ENCODE measurements at regions not wholly inside any gene's neighbourhood (a gene's known extent, or its start where the extent isn't known, plus 50 kb on each side); places are given as distances from the start of the nearest gene placed in this dataset.
"Not testable (repeated sequence)": the region's sequence is repeated elsewhere in the genome, so short reads cannot be mapped to it uniquely, and the experiment has no call there.

GRCh38 chr11:71127806-71128205 lies 124.6 kb downstream of the SHANK2 start:
- DNase-seq (ENCODE audit: low spot score), result no peak

DNA sequence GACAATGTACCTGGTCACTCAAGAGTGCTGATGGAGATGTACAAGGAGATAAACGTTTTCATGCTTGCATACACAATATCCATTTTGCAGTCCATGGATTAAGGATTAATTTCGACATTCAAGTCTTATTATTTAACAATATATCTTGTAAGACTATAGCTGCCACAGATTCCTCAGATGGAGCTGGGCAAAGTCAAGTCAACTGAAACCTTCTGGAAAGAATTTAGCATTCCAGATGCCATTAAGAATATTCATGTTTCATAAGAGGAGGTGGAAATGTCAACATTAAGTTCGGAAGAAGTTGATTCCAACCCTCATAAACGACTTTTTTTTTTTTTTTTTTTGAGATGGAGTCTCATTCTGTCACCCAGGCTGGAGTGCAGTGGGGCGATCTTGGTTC lies 126.0 kb downstream of the SHANK2 start:
- DNase-seq (ENCODE audit: low spot score), result not testable (repeated sequence)

DNA sequence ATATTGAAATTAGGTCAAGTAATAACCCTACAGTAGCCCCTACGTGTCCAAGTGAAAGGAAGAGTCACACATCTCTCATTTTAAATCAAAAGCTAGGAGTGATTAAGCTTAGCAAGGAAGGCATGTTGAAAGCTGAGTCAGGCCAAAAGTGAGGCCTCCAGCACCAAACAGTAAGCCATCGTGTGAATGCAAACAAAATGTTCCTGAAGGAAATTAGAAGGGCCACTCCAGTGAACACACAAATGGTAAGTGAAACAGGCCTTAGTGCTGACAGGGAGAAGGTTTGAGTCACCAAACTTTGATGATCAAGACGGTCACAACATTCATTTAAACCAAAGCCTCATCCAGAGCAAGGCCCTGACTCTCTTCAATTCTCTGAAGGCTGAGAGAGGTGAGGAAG lies 127.2 kb downstream of the SHANK2 start:
- DNase-seq (ENCODE audit: low spot score), result no peak

GRCh38 chr11:71124127-71124526 lies 128.2 kb downstream of the SHANK2 start:
- no peak for DNase-seq (ENCODE audit: low spot score)

- DNase-seq (ENCODE audit: low spot score), result no peak
These were observed 131.9 kb downstream of the SHANK2 start for GRCh38 chr11:71120471-71120896.

DNA sequence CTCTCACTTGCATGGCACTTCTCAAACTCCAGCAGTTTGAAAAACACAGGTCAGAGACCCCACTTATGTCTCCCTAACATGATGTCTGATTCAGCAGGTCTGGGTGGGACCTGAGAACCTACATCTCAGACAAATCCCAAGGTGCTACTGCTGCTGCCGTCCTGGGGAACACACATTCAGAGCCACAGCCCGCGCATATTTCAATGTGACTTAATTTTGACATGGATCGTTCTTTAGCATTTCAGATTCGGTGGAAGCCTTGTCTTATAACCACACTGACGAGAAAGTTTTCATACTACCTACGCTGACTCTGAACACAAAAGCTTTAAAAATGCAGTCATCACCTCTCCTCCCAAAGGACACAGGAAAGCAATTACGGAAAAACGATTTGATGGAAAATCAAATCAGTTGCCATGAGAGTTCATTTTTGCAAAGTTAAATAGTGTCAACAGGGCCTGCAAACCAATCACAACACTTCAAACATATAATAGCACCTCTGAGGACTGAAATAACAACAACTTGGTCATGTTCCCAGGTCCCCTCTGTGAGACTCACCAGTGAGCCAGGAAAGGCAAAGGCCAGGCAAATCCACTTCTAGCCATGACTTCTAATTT lies 132.6 kb downstream of the SHANK2 start:
- DNase-seq (ENCODE audit: low spot score), result no peak

- DNase-seq (ENCODE audit: low spot score), result no peak
These were observed 133.6 kb downstream of the SHANK2 start for GRCh38 chr11:71118671-71119250.

DNA sequence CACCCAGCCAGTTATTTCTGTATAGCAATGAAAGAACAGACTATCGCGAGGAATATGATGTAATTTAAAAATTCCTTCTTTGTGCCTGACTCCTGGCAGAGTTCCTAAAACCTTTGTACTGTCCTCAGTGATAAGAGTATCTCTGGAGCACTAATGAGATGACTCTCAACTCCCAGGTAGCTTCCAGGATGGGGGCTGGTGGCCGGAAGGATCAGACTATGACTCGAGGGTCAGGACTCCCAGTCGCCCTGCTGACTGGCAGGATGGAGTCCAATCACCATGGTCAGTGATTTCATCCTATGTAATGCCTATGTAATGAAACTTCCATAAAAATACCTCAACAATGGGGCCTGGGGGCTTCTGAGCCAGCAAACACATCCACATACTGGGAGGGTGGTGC lies 135.1 kb downstream of the SHANK2 start:
- no peak for DNase-seq (ENCODE audit: low spot score)

GRCh38 chr11:71116693-71117040 lies 135.7 kb downstream of the SHANK2 start:
- no peak for DNase-seq (ENCODE audit: low spot score)

GRCh38 chr11:71115770-71116692 lies 136.3 kb downstream of the SHANK2 start:
- no peak for DNase-seq (ENCODE audit: low spot score)

- DNase-seq (ENCODE audit: low spot score), result no peak
These were observed 138.1 kb downstream of the SHANK2 start for GRCh38 chr11:71114124-71114851.

GRCh38 chr11:71112990-71113389 lies 139.4 kb downstream of the SHANK2 start:
- no peak for DNase-seq (ENCODE audit: low spot score)

DNA sequence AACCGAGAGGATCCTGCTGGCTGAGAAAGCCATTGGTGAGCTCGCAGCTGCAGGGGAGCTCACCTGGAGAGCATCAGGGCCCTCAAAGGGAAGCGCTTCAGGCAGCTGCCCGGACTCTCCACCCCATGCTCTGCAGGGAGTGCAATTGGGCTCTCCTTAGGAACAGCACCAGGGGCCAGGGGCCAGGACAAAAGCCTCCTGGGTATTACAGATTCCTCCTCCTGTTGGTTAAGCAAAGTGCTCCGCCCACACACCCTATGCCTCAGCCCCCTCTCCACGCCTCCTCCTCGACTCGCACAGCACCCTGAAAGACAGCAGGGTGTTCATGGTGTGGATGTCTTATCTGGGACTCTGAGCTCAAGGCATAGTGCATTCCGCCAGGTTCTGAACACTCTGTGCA lies 139.9 kb downstream of the SHANK2 start:
- no peak for DNase-seq (ENCODE audit: low spot score)

GRCh38 chr11:71109586-71109985 lies 142.8 kb downstream of the SHANK2 start:
- no peak for DNase-seq (ENCODE audit: low spot score)

- no peak for DNase-seq (ENCODE audit: low spot score)
These were observed 143.2 kb downstream of the SHANK2 start for GRCh38 chr11:71109186-71109585.

DNA sequence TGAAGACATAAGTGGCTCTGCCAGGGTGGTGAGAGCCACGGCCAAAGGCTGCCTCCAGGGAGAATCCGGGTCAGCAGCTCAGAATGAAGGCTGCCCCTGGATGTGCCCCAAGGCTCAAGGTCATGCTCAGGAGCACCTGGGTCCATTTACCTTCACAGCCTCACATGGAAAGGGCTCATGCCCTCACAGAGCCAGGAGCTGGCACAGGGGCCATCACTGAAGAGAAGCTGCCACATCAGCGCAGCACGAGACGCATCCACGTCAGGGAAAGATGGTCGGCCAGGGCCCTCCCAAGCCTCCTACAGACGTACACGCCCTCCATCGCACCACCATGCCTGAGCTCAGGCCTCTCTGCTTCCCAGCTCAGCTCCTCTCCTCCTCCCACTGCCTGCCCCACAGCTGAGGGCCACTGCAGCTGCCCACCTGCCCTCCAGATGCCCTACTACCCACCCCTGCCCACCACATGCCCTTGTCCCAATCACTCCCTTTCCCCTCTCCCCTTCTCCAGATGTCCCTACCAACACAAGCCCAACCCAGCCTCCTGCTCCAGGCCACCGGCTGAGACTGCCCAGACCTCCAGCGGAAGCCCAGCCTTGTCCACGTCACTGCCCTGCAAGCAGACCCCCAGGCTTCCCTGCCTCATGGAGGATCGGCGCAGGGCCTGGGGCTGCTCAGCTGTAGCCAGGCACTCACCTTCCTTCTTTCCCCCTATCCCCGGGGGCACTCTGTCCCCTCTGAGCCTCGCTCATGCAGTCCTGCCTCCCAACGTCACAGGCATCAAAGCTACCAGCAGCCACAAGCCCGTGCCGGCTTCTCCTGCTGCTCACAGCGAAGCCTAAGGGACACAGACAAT lies 144.1 kb downstream of the SHANK2 start:
- no peak for DNase-seq (ENCODE audit: low spot score)

DNA sequence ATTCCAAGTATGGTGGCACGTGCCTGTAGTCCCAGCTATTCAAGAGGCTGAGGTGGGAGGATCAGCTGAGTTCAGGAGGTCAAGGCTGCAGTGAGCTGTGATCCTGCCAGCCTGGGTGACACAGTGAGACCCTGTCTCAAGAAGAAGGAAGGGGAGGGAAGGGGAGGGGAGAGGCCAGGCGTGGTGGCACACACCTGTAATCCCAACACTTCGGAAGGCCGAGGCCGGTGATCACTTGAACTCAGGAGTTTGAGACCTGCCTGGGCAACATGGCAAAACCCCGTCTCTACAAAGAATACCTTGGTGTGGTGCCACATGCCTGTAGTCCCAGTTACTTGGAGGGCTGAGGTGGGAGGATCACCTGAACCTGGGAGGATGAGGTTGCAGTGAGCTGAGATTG lies 145.7 kb downstream of the SHANK2 start:
- no peak for DNase-seq (ENCODE audit: low spot score)

DNA sequence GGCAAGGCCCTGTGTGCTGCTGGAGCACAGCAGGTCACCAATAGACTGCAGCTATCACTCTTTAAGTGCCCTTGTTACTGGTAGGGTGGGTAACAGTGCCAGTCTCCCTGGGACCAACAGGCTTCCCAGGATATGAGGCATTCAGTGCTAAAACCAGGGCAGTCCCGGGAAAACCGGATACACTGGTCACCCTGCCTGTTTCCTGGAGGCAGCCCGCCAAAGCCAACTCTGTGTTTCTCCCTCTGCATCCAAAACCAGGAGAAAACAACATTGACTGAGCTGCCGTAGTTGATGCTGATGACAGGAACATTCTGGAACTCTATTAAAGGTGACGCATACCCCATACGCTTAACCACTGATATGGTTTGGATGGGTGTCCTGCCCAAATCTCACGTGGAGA lies 149.1 kb downstream of the SHANK2 start:
- DNase-seq (ENCODE audit: low spot score), result no peak

GRCh38 chr11:71102251-71102995 lies 150.0 kb downstream of the SHANK2 start:
- DNase-seq (ENCODE audit: low spot score), result no peak

- no peak for DNase-seq (ENCODE audit: low spot score)
These were observed 150.8 kb downstream of the SHANK2 start for GRCh38 chr11:71101606-71102005.

- DNase-seq (ENCODE audit: low spot score), result no peak
These were observed 151.3 kb downstream of the SHANK2 start for GRCh38 chr11:71101046-71101445.

Data from hematopoietic multipotent progenitor cell treated with erythropoietin and hydrocortisone succinate and interleukin-3 and kit ligand, for 15 days (in vitro differentiated cells).